HG02870 (cell line): ENCODE measurements at regions not wholly inside any gene's neighbourhood (a gene's known extent, or its start where the extent isn't known, plus 50 kb on each side); places are given as distances from the start of the nearest gene placed in this dataset.

Experiments
- ATAC-seq: cut with Tn5 transposase; IDR thresholded peaks from one replicate; pipeline ENCODE4 v1.9.1; 2021; ENCODE audit warnings: mild to moderate bottlenecking, moderate library complexity; ENCODE audit not compliant: unreplicated experiment

GRCh38 chr2:196224756-196225155 is 53.4 kb upstream of the STK17B start:
- ATAC-seq: no peak

GRCh38 chr2:196225213-196225612 is 53.8 kb upstream of the STK17B start:
- ATAC-seq: no peak

- no peak for ATAC-seq
These were observed 54.8 kb upstream of the STK17B start for GRCh38 chr2:196226058-196226706.

DNA sequence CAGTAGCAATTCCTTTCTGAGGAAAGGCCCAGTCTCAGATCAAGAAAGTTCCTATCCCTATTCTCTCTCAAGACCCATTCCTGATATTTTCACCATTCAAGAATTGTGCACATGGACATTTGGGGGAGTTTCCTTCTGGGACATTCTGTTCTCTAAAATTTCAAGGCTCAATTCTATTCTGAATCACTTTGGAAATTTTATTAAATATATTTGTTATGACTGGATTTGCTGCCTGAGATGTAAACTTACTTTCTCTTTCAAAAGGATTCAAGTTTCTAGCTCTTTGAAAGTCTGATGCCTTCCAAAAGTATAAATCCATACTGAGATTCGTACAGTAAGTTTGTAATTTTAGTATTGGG is 55.3 kb upstream of the STK17B start:
- no peak for ATAC-seq

DNA sequence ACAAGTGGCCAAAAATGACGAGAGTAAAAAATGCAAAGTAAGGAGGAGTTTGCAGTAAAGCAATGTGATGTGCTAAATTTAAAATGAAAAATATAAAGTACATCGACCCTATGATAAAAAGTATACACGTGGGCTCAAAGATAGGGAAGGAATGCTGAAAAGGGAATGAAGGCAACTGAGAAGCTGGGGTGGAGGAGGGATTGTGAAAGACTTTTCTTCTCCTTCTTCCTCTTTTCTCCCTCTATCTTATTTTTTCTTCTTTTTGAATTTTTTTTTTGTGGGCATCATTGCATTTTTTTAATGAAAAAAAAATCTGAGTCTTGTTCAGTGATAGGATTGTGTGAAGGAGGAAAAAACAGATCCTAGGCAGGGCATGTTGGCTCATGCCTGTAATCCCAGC is 57.6 kb upstream of the STK17B start:
- no peak for ATAC-seq

DNA sequence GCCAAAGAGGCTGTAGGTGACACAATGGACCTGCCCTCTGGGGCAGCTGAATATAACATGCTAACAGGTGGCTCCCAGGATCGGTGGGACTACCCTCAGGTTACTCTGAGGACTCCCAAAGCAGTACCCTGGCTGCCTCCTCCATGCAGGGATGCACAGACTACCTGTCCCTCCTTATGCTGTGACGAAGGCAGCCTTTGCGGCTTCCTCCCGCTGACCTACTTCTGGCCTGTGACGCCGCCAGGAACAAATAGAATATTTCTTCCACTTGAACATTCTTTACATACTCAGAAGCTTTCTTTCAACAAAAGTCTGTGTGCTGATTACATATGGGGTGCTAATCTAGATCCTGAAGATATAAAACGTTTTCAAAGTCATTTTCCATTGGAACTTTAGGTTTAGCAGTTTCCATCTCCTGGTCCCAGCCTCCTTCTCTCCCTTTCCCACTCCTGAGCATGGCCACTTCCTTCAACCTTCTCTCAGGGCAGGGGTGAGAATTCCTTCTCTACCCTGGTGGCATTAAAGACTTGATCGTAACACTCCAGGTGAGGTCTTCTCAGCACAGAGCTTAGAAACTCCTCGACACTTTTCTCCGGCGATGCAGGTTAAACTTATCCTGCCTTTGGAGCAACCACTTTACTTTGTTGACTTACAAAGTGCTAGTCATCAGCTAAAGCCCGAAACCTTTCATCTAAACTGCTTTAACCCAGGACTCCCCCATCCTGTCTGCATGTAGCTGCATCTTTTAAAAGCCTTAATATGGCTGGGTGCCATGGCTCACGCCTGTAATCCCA is 58.9 kb upstream of the STK17B start:
- no peak for ATAC-seq

GRCh38 chr2:196233021-196233804 is 61.8 kb upstream of the STK17B start:
- ATAC-seq: peak; percentile 14

GRCh38 chr2:196233805-196234475 is 62.6 kb upstream of the STK17B start:
- ATAC-seq: peak; percentile 65

DNA sequence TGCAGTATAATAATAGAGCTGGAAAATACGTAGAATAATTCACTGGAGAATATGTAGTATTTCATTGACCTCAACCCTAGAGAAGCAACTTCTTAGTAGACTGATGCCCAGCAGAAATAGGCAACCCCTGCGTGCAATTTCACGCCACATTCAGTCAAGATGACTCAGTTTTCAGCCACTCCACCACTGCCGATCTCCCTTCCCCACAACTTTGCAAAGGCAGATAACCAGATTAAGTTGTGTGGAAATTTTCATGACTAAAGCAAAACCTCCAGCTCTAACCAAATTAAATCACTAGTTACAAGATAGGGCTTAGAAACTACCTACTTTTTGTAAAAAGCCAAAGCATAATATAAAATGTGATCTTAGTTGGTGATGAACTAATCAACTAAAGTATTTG is 63.3 kb upstream of the STK17B start:
- ATAC-seq: no peak

GRCh38 chr2:196238836-196239380 is 67.5 kb upstream of the STK17B start:
- no peak for ATAC-seq

DNA sequence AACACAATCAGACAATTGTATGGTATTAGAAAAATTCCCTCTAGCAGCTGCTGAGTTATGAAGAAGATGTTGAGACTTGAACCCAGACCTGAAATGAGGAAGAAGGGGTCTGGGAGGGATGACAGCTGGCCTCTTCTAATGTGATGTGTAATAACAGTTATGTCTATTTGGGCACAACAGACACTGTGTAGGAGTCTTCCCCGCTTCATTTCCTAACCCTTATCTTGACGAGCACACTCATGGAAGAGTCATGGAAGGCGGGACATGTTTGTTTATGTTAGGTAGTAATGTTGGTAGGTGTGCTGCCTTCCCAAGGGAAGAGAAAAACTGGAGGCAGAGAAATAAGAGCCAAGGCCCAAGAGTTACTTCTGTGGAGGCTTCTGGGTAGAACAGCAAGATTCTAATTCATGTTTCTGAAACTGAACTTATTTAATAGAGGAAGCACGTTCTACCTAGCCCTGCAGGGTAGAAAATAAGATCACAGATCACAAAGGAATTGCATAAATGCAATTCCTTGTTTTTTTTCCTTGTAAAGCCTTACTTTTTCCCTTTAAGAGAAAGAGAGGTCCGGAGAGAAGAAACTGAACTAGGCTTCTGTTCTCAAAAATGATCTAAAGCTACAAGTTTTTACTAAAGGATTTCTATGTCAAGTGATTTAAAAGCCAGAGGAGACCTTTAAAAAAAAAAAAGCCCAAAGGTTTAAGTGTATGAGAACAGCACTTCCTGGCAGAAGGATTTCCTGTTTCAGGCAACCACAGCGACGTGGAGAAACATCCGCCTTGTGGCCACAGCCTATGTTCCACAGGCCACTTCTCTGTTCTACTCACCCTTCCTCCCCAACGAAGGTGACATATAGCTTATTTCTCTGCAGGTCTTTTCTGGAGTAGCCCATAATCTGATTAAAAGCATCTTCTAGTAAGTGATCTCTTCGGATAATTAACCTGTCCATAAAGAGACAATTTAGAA is 68.5 kb upstream of the STK17B start:
- peak; percentile 74 for ATAC-seq

- no peak for ATAC-seq
These were observed 69.8 kb upstream of the STK17B start for GRCh38 chr2:196241175-196241574.

DNA sequence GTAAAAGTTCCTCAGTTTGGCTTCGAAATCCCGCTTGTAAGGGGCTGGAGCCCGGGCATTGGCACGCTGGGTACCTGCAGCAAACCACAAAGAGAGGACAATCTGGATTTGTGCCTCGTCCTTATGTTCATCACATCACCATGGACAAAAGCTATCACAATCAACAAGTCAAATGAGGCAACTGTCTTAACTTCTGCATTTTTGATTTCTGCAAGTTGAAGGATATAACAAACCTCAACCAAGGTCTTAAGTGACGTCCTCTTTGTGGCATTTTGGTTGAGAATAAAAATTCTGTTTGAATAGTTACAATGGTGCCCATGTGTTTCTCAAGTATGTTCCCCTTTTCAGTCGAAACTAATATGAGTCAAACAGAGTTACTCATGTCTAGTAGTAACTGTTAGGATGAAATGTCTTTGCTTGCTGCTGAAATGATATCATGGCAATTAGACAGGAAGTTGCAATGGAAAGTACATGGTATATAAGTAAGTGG is 70.8 kb upstream of the STK17B start:
- ATAC-seq: peak; percentile 83

DNA sequence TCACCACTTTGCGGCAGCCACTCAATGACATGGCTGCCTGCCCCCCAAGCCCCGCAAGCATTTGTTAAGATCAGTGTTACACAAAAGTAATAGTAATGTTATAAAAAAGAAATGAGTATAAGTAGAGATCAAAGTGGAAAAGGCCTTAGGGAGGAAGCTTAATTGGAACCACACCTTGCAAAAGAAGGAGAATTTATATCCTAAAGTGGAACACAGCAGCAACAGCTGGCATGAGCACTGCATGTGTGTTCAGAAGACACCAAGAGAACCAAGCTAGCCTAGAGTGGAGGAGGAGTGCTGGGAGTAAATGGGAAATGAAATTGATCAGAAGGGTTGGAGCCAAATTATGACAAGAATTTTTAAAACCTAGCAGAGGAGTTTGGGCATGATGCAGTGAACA is 73.1 kb upstream of the STK17B start:
- no peak for ATAC-seq

- ATAC-seq: no peak
These were observed 73.6 kb upstream of the STK17B start for GRCh38 chr2:196244966-196245365.

- ATAC-seq: no peak
These were observed 74.2 kb upstream of the STK17B start for GRCh38 chr2:196245378-196246140.

- ATAC-seq: no peak
These were observed 76.0 kb upstream of the STK17B start for GRCh38 chr2:196247114-196247975.

- ATAC-seq: no peak
These were observed 76.5 kb upstream of the STK17B start for GRCh38 chr2:196247976-196248280.
